HG03095 (cell line): ENCODE measurements at regions not wholly inside any gene's neighbourhood (a gene's known extent, or its start where the extent isn't known, plus 50 kb on each side); places are given as distances from the start of the nearest gene placed in this dataset.

Experiments used
- ATAC-seq: cut with Tn5 transposase; IDR thresholded peaks from one replicate; pipeline ENCODE4 v1.9.1; 2021; ENCODE audit warnings: moderate library complexity; ENCODE audit not compliant: unreplicated experiment

DNA sequence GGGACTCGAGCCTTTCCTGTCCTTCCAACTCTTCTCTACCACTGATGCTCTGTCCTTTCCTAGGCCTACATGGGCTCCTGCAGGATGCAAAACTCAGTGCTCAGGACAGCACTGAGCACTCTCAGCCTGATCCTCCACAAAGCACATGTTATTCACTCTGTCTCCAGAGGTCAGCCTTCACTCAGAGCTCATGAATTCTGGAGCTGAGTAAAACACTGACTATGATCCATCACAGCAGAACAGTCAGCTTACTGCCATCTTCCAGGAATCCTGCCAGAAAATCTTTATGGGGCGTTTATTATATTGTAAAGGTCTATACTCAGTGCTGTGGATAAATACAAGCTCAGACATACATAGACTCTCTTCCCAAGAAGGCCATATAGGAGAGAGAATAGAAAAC is 121.5 kb upstream of the CPEB2 start:
- ATAC-seq, result no peak

DNA sequence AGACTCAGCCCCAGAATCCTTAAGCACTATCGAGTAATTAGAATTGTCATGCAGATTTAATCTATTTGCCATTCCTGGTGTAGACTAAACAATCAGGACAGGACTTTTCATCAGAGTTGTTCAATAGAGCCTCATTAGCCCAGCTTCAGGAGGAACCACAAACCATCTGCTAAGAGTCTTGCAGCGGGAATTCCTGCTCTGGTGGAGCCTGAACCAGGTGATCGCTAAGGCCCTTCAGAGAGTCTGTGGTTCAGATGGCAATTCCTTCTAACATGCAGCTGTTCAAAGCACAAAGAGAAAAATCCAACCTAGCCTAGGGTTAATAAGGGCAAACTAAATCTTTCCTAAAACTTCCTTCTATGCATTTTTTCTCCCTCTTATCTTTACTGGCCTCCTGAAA is 119.1 kb upstream of the CPEB2 start:
- no peak for ATAC-seq

DNA sequence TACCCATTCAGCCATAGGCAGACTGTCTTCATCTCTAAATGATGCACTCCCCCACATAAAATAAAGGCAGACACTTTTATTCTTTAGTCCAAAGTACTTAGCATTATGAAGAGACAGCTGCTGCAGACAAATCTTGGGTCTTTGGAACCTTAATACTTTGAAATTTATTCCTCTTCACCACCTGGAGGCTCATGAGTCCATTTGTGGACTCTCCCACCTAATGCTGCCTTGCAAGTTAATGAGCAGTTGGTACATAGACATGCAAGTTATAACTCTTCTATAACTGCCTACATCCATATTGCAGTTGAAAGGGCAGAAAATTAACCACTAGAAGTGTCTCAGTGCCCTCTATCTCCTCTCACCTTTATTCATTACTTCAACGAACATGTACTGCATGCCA is 118.6 kb upstream of the CPEB2 start:
- no peak for ATAC-seq

DNA sequence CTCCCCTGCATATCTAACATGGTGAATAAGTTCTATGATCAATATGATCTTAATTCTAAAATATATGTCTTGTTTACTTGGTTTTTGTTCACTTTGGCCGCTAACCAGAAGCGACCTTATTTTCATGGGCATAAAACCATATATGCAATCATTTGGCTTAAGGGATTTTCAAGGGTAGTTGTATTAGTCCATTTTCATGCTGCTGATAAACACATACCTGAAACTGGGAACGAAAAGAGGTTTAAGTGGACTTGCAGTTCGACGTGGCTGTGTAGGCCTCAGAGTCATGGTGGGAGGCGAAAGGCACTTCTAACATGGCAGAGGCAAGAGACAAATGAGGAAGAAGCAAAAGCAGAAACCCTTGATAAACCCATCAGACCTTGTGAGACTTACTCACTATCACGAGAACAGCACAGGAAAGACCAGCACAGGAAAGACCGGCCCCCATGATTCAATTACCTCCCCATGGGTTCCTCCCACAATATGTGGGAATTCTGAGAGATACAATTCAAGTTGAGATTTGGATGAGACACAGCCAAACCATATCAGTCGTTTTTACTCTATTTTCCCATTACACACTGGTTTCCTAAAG is 114.3 kb upstream of the CPEB2 start:
- no peak for ATAC-seq

DNA sequence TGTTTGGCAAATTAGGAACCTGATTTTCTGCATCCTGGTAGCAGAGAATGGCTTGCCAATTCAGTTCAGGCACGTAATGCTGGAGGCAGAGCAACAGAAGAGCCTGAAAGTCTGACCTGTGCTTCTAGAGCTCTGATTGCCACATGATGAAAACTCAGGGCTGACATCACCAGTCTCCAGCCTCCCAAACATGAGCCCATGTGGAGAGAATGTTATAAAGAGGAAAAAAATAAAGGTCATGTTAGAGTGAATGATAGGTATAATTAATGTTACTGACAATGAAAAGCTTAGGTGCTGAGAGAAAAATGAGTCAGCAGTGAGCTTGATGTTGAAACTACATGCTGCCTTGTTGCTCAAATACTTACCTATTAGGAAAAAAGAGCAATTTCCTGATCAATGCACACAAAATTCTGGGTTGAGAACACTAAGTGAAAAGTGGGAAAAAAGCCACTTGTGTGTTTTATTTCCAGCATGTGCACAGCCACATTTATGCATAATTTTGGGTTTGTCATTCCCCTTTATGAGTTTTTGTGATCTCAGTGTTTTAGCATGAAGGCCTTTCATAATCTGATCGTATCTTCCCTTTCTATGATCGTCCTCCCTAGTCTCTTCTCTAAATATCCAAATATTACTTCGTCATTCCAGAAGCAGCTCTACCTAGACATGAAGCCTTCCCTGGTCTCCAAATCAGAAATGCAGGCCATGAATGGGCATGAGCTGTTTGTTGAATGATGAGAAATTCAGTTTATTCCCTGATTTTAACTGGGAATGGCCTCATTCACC is 113.3 kb upstream of the CPEB2 start:
- ATAC-seq, result no peak

DNA sequence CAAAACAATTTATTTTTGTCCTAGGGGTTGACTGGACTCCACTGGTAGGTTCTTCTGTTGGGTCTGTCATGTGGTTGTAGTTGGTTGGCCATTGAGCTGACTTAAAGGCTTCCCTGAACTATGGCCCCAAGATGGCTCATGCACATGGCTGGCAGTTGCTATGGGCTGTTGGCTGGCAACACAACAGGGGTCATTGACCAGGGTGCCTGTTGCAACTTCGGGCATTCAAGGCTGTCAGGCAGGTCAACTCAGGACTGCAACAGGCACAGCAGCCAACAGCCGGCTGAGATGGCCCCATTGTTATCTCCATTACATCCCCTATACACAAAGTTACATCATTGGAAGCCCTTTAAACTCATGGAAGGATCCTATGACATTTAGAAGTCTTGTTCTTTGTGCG is 109.7 kb upstream of the CPEB2 start:
- ATAC-seq, result no peak

DNA sequence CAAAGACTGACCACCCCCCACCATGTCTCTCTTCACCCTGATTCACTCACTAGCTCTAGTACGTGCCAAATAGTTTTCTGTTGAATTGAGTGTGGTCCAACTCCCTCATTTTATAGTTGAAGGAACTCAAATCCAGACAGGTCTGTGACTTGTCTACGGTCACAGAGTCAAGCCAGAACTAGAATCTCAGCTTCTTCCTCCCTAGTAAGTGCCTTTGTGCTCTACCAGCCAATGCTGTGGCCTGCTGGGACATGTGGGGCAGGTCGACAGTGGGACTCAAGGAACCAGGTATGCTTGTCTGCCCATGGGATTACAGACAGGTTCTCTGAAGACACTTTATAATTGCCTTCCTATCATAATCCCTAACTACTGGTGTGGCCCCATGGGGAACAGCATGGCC is 108.6 kb upstream of the CPEB2 start:
- no peak for ATAC-seq

DNA sequence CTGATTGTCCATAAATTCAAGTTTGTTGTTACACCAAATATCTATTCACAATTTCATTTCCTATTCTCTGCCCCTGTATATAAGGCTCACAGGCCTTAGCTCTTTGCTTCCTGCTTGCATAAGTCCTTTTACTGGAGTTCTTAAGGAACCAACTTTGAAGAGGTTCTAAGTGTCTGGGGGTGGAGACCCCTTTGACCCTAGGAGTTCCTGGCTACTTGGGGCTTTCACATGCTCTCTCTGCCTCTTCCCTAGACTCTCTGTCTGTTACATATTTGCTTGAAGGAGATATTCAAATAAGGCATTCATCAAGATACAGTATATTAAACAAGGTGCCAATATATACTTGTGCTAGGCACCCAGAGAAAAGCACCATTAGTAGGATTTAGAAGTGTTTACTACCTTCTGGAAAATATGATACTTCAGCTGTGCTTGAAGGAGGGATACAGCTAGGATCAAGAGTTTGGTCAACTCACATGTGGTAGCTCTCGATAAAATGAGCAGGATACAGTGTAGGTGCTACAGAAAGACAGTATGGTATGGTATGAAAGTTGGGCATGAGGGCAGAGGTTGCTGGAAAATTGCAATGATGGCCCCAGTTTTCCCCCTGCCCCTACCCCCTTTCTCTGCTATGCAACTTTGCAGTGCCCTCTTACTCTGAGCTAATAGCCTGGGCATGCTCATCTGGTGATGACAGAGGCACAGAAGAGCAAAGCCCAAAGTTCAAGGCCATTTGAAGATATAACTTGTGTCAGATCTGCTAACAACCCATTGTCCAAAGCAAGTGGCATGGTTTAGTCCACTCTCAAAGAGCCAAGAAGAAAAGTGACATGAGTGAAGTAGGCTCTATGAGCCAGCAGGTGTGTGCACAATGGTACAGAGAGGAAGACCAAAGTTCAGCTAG is 107.6 kb upstream of the CPEB2 start:
- no peak for ATAC-seq

DNA sequence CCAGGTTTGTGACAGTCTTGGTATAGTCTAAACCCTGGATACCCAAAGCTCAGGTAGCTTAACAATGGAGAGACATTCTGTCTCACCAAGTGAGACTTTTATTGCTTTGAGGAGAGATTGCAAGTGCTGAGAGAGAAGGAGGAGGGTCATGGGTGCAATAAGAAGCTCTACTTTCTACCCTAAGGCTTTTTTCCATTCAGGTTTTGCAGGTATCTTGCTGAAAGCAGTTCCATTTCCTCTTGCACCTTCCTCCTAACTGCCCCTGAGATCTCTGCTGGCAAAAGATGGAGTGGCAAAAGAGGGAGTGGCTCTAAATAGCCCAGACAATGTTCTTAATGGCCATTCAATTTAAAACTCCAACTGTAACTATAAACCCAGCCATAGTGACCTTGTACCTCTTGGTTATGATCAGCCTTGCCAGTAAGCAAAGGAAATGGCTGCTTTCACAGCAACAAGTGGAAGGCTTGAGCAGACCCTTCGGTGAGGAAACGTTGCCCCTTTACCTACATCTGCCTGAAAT is 105.6 kb upstream of the CPEB2 start:
- no peak for ATAC-seq

DNA sequence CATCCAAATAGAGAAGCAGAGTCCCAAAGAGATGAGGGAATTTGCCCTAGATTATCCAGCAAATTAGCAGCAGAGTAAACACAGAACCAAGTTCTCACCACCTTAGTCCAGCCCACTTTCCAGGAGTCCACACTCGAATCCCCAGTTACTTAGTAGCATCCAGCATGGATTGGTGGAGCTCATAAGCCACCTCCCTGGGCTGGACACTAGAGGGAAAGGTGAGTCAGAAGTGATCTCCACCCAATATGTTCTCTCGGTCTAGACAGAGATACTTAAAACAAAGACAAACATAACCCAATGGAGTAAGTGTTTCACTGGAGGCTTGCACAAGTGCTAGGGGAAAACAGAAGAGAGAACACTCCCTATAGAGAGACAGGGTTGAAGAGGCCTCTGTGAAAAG is 105.1 kb upstream of the CPEB2 start:
- ATAC-seq, result no peak

DNA sequence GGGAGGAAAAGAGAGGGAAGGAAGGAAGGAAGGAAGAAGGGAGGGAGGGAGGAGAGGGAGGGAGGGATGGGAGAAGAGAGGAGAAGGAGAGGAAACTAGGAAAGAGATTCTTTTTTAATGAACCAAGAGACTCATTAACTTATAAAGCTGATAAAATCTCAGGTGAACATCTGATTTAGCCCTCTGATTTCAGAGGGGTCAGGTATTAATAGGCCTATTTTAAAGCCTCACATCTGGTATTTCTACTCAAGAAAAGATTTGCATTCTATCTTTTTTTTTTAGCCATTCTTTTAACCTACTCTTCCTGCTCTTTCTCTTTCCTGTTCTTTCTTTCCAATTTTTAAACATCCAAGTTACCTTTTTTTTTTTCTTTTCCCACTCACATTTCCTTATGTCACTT is 103.3 kb upstream of the CPEB2 start:
- ATAC-seq, result no peak

DNA sequence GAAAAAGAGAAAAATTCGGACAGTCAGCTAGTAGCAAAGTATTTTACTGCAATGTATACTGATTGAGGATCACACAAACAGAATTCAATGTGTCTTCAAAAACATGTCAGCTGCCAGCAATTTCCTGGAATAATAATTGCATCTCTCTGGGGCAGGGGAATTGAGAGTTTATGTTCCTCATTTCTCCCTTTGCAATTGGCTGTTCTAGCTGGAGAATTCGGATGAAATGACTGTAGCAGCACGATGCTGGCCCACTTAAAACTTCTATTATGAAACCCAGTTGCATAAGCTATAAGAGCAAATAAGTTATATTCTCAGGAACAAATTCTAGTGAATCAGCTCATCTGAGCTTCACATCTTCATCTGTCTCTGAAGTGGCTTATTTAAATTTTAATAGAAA is 99.9 kb upstream of the CPEB2 start:
- ATAC-seq, result no peak

DNA sequence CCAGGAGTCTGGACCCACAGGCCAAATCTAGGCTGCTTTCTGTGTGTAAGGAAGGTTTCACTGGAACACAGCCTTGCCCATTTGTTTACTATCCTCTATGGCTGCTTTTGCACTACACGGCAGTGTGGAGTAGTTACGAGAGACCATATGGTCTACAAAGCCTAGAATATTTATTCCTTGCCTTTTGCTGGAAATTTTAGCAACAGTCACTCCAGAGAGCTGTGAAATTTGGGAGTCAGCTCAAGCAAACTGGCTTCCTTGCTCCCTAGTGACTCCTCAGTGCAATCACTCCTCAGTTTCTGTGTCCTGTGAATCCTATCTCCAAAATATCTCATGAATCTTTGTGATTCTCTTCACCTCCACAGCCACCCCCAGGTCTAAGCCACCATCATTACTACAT is 99.0 kb upstream of the CPEB2 start:
- no peak for ATAC-seq

DNA sequence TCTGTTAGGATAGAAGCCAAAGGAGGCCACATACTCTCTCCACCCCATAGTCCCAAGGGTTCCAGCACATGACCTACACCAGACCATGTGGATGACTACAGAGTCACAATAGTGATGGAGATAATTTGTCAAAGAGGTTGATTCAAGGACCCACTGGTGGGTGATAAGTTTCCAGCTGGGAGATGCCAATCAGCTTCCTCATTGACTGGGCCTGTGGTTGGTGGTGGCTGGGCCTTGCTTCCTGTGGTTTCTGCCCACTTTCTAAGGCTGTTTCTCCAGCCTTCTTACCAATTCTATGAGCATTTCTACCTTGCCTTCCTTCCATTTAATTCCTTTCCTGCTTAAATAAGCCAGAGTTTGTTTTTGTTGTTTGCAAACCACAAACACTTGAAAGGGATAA is 95.5 kb upstream of the CPEB2 start:
- ATAC-seq, result no peak

DNA sequence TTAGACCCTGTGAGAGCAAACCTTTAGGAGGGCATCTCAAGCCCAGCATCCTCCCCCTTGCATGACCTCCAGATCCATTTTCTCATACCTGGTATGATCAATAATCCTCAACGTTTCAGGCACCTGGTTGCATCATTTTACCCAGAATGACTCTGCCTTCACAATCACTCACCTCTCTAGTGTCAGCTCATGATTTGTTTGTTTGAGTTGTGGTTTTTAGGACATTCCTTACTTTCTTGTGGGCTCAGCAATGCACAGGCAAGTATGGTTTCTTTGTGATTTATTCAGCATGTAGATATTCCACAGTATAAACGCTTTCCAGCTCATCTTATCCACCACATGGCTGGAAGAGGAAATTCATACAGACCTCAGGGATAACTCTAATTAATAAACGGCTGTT is 93.6 kb upstream of the CPEB2 start:
- no peak for ATAC-seq

DNA sequence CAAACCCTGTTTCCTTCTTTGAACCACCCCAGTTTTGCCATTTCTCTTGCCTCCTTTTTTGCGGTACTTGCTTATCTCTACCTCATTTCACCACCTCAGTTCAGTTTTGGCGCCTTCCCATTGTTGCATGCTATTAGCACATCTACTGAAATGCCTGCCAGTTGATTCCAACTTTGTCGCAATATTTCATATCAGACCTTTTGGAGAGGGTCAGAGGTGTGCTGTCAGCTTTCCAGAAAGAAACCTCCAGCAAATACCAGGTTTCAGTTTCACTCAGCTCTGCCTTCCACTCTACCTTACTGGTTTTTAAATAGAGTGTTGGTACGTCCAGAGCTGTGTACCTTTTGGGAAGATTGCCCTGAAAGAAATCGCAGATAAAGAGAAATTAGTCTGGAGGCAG is 91.9 kb upstream of the CPEB2 start:
- no peak for ATAC-seq

DNA sequence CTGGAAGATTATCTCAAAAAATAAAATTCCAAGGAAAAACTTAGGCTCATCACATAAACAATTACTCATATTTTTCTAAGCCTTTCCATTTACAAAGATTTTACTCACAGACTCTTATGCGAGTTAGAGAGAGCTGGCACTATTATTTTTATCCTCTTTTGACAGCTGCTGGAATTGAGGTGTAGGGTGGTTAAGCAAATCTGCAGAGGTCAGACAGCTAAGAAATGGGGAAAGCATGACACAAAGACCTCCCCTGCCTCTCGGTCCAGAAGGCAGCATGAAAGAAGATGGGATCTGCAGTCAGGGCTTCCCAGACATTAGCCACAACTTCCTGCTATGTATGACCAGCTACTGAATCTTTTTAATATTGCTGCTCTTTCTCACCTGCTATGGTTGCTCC is 89.9 kb upstream of the CPEB2 start:
- no peak for ATAC-seq

DNA sequence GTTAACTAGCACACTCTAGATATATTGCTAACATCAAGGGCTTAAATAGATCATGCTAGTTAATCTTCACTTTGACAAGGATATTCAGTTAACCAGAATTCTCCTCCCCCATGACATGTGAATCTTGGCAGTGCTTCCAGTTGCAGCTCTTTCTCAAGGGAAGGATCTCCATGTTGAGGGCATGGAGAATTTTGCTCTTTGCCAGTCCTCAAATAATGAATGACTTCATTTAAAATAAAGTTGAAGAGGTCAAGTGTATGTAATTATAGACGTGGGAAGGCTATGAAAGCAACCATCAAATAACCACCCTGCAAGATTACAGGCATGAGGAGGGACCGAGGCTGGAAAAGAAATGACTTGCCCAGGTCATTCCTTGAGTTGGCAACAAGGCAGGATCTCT is 87.3 kb upstream of the CPEB2 start:
- ATAC-seq, result no peak

DNA sequence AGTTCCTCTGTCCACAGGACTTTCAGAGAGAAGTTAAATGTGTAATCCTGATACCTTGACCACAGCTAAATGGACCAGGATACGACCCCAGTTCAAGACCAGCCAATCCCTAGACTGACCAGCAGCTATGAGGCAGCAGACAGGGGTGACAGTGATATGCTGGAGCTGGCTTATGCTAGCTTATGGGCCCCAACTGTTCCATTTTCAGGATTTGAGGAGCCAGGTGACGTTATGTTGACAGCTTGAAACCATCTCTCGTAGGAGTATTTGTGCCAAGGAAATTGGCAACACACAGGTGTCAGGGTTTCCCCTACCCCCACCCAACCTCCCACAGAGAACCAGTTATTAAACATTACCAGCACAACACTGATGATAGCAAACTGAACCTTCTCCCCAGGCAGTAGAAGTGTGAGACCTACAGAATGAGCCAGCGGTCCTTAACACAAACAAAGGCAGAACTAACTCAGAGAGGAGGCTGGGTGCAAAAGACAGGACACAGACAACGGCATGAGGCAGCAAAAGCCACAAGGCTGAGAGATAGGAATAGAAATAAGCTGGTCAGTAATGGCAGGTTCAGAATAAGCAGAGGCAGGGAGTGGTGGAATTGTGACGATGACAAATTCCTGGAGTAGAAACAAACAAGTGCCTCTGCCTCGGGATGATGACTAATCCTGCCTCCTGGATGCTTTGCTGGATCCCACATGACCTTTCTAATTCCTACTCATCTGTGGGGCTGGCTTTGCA is 85.6 kb upstream of the CPEB2 start:
- no peak for ATAC-seq

DNA sequence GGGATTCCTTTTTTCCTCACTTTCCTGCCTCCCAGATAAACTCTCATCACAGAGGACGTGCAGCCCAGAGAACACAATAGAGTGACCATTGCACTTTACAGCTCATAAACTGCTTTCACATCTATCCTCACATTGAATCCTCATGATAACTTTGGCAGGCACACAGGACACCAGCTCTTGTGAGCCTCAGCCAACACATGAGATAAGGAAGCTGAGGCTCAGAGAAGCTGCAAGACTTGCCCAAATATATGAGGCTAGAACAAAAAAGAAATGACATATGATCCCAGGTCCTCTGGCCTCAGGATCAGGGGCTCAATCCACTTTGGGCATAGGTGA is 85.0 kb upstream of the CPEB2 start:
- no peak for ATAC-seq

DNA sequence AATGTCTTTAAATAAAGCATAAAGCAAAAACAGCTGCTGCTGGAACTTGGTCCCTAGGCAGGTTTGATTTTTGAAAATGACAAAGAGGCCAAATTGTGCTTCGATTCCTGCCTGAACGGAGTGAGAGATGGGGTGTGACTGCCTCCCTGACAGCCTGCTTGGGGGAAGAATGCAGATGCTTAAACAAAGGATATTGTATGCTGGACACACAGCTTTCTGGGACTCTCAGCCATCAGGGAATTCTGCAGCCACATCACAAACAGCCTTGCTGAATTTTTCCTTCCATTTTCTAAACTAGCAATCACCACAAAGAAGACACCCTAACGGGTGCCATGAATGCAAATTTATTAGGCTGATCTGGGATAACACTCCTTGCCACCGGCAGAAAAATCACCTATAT is 83.9 kb upstream of the CPEB2 start:
- ATAC-seq, result no peak
